ENCODE measurements at regions not wholly inside any gene's neighbourhood (a gene's known extent, or its start where the extent isn't known, plus 50 kb on each side); places are given as distances from the start of the nearest gene placed in this dataset.

DNA sequence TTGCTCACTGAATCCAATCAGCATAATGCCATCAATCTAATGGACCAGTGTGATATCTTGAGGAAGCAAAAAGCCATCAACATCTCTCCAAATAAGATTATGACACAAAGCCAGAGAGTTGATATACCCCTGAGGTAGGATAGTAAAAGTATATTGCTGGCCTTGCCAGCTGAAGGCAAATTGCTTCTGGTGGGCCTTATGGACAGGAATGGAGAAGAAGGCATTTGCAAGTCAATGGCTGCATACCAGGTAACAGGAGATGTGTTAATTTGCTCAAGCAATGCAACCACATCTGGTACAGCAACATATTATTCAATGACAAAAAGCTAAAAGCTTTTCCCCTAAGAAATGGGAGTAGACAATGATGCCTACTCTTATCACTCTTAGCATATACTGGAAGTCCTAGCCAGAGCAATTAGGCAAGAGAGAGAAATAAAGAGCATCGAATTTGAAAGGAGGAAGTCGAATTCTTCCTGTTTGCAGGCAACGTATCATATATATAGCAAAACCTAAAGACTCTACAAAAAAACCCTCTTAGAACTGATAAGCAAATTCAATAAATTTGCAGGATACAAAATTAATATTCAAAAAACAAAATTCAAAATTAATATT, 216.1 kb upstream of the RASA1 start:
- DNase-seq (ENCODE audit: low read depth), result no peak

- DNase-seq (ENCODE audit: low read depth), result no peak
Observed at GRCh38 chr5:87053146-87053545, 214.5 kb upstream of the RASA1 start.

GRCh38 chr5:87054821-87055220, 212.9 kb upstream of the RASA1 start:
- no peak for DNase-seq (ENCODE audit: low read depth)

GRCh38 chr5:87061046-87061445, 206.6 kb upstream of the RASA1 start:
- no peak for DNase-seq (ENCODE audit: low read depth)

DNA sequence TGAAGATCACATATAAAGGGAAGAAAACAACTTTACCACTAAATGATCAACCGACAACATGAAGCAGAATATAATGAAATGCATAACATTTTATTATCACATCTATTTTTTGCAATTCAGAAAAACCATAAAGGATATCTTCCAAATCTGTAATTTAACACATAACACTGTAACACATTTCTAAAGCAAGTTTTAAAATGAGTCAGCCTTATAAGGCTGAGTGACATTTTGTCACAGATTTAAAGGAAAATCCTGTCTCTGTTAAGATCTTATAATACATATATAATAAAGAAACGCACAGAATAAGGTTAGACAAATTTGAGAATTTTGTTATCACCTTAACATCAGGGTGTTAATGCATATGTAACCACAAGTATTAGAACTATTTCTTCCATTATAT, 198.4 kb upstream of the RASA1 start:
- DNase-seq (ENCODE audit: low read depth), result no peak

DNA sequence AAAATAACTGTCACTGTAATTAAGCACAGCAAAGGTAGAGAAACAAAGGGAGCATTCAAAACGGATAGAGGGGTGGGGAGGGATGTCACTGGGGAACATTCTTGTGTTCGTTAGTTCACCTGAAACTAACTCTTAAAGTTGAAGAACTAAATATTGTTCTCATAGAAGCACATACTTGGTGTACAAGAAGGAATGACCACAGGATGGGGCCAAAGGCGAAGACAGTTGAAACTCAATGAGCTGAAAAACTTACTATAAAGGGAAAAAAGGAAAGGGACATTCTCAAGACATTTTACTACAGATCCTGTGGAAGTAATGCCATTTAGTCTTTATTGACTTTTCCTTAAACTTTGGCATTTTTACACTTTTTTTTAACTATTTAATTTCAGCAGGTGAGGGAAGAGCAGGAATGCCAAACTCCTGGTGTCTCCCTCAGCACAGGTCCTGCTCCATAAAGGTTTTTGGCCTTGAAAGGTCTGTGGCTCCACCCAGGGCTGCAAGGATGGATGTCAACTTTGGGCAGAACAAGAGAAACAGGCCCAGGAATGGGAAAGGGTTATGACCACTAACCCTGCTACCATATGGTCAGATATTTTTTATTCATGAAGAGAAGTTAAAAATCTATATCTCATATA, 197.6 kb upstream of the RASA1 start:
- no peak for DNase-seq (ENCODE audit: low read depth)

- DNase-seq (ENCODE audit: low read depth), result no peak
Observed at GRCh38 chr5:87074072-87074471, 193.6 kb upstream of the RASA1 start.

- DNase-seq (ENCODE audit: low read depth), result no peak
Observed at GRCh38 chr5:87074934-87075541, 192.6 kb upstream of the RASA1 start.

DNA sequence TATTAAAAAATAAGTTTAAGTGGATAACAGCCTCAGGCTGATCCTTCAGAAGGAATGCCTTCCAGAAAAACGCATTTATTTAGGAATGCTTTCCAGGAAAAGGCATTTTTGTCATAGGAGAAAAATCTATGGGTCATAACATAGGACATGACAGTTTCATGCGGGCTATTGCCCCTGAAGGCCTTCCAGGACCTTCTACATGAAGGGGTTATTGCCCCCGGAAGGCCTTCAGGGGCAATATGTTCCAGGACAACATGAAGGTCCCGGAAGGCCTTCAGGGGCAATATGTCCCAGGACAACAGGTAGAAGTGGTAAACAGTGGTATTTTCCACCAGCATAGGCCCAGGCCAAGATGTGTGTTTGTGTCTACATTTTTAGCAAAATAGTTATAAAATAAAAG, 191.3 kb upstream of the RASA1 start:
- DNase-seq (ENCODE audit: low read depth), result no peak

- no peak for DNase-seq (ENCODE audit: low read depth)
Observed at GRCh38 chr5:87076931-87077330, 190.8 kb upstream of the RASA1 start.

DNA sequence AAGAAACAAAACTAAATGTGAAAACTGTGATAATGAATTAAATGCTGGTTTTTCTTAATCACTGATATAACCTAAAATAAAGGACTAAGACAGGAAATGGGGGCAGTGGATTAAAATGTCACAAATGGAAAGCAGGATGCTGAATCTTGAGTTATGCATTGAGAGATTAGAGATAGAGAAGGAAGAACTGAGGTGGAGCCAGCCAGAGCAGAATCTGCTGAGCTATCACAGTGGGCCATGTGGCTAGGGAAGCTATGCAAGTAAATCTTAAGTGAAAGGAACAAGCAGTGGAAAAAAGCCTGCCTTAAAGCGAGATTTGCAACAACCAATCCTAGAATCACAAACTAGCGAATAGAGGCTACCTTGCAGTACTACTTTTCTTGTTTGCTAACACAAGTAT, 188.5 kb upstream of the RASA1 start:
- no peak for DNase-seq (ENCODE audit: low read depth)

DNA sequence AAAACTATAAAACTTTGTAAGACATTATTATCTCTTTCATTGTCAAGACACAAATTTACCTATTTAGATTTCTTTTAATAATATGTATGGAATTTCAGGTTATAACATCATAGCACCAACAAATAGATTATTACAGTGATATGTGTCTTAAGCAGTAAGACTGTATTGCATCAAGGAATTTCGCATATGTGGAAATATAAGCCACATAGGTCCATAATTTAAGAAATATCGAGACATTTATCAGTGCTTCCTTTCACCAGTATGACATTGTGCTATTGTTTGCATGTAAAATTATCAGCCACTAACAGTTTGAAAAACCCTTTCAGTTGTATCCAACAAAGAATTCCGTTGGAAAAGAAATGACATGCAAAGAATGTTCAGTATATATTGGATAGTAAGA, 186.7 kb upstream of the RASA1 start:
- DNase-seq (ENCODE audit: low read depth), result no peak

- no peak for DNase-seq (ENCODE audit: low read depth)
Observed at GRCh38 chr5:87081511-87082372, 185.9 kb upstream of the RASA1 start.

DNA sequence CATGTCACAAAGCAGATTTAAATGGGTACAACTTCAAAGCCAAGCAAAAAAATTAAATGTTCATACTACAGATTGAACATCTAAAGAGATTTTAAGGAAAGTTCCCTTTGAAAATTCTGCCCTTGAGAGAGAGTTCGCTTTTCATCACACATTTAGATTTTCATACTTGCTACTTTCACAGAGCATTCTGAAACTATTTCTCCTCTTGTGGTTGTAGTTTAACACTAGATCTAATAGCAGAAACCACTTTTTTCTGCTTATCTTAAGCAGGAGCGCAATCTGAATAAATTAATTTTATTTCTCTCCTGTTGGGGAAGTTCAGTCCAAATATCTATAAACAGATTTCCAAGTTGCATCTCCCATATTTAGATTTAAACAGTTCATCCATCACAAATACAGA, 173.3 kb upstream of the RASA1 start:
- DNase-seq (ENCODE audit: low read depth), result no peak

GRCh38 chr5:87094833-87095232, 172.8 kb upstream of the RASA1 start:
- DNase-seq (ENCODE audit: low read depth), result no peak

GRCh38 chr5:87095787-87096186, 171.9 kb upstream of the RASA1 start:
- DNase-seq (ENCODE audit: low read depth), result no peak

DNA sequence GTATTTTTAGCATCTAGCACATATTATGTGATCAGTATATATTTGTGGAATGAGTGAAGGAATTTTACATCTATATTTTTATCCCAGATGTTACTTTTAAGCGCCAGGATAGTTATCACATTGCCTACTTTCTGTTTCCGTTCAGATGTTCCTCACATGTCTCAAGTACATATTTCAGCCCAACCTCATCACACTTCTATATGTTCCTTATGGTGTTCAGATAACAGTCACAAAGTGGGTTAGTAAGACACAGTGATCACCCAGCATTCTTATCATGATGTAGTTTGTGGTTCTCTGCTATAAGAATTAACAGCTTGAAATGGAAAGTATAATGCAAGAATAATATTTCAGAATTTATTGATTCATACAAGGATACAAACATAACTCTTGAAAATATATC, 170.0 kb upstream of the RASA1 start:
- DNase-seq (ENCODE audit: low read depth), result no peak

- DNase-seq (ENCODE audit: low read depth), result no peak
Observed at GRCh38 chr5:87099291-87099839, 168.3 kb upstream of the RASA1 start.

GRCh38 chr5:87099968-87100367, 167.7 kb upstream of the RASA1 start:
- no peak for DNase-seq (ENCODE audit: low read depth)

GRCh38 chr5:87101321-87101720, 166.4 kb upstream of the RASA1 start:
- DNase-seq (ENCODE audit: low read depth), result no peak

GRCh38 chr5:87102841-87103240, 164.8 kb upstream of the RASA1 start:
- DNase-seq (ENCODE audit: low read depth), result no peak

DNA sequence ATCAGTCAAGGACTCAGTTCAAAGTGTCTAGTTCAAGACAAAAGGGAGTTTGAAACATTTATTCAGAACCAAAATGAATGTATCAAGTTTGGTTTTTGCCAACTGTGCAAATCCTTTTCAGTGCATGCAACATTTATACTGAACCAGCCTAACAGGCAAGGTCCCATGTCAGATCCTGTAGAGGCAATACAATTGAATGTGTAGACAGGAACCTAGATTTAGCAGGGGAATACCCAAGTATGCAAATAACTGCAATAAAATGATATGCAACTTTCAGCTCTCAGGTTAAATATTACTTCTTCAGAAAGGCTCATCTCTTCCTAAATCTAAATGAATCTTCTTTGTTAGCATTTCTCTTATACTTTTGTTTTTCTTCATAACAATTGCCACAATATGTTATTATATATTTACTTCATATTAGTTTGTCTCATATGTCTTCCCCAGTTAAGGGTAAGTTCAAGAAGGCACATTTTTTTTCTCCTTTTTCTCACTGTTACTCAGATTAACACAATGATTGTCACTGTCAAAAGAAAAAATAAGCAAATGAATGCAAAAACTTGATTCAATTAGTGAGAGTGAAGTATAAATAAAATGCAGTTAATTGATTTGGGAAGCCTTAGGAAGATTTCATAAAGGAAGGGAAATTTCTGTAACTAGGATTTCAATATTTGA, 163.9 kb upstream of the RASA1 start:
- no peak for DNase-seq (ENCODE audit: low read depth)

All from CMK (cell line).